ENCODE measurements at regions not wholly inside any gene's neighbourhood (a gene's known extent, or its start where the extent isn't known, plus 50 kb on each side); places are given as distances from the start of the nearest gene placed in this dataset.

GRCh38 chr10:28157379-28157778, 145.5 kb downstream of the MPP7 start:
- no peak overlapping the region for H3K27ac ChIP-seq
- TF ChIP-seq ZFX (IDR thresholded peaks at IDR 0.05; ENCODE audit: borderline replicate concordance): no peak
- TF ChIP-seq CTCF (IDR thresholded peaks at IDR 0.05): no peak

- no peak for TF ChIP-seq CTCF (IDR thresholded peaks at IDR 0.05)
- no peak for TF ChIP-seq ZFX (IDR thresholded peaks at IDR 0.05; ENCODE audit: borderline replicate concordance)
- H3K27ac ChIP-seq: no peak overlapping the region
Observed at GRCh38 chr10:28155726-28156125, 147.1 kb downstream of the MPP7 start.

- TF ChIP-seq CTCF (IDR thresholded peaks at IDR 0.05) (no peak), ZFX (IDR thresholded peaks at IDR 0.05; ENCODE audit: borderline replicate concordance) (no peak)
Observed at GRCh38 chr10:28151636-28152035, 151.2 kb downstream of the MPP7 start.

GRCh38 chr10:28149746-28150145, 150.9 kb upstream of the ODAD2 start:
- no peak for TF ChIP-seq ZFX (IDR thresholded peaks at IDR 0.05; ENCODE audit: borderline replicate concordance)
- no peak for TF ChIP-seq CTCF (IDR thresholded peaks at IDR 0.05)
- no peak overlapping the region for H3K27ac ChIP-seq

More at GRCh38 chr10:28151636-28152035, 151.2 kb downstream of the MPP7 start:
- no peak overlapping the region for H3K27ac ChIP-seq

- TF ChIP-seq ZFX (IDR thresholded peaks at IDR 0.05; ENCODE audit: borderline replicate concordance) (no peak), CTCF (IDR thresholded peaks at IDR 0.05) (no peak)
- H3K27ac ChIP-seq: no peak overlapping the region
Observed at GRCh38 chr10:28147706-28148105, 148.8 kb upstream of the ODAD2 start.

- no peak for TF ChIP-seq ZFX (IDR thresholded peaks at IDR 0.05; ENCODE audit: borderline replicate concordance)
- no peak for TF ChIP-seq CTCF (IDR thresholded peaks at IDR 0.05)
- no peak overlapping the region for H3K27ac ChIP-seq
Observed at GRCh38 chr10:28139138-28139537, 140.3 kb upstream of the ODAD2 start.

- TF ChIP-seq CTCF (IDR thresholded peaks at IDR 0.05) (no peak), ZFX (IDR thresholded peaks at IDR 0.05; ENCODE audit: borderline replicate concordance) (no peak)
- H3K27ac ChIP-seq: no peak overlapping the region
Observed at GRCh38 chr10:28137907-28138880, 139.3 kb upstream of the ODAD2 start.

Data from 22Rv1 (cell line).